ENCODE measurements at regions not wholly inside any gene's neighbourhood (a gene's known extent, or its start where the extent isn't known, plus 50 kb on each side); places are given as distances from the start of the nearest gene placed in this dataset.

- TF ChIP-seq CTCF (IDR thresholded peaks at IDR 0.05; ENCODE audit: unreplicated experiment), result no peak
Measured at GRCh38 chr13:80177327-80177726, 163.6 kb downstream of the SPRY2 start.

GRCh38 chr13:80173224-80173623 is 167.7 kb downstream of the SPRY2 start:
- no peaks in the 10 kb centered on the region for H3K27me3 Mint-ChIP-seq (ENCODE audit: low read depth)
- TF ChIP-seq CTCF (IDR thresholded peaks at IDR 0.05; ENCODE audit: unreplicated experiment), result no peak
- no peak overlapping the region for H3K27ac Mint-ChIP-seq
- no peaks in the 10 kb centered on the region for H3K36me3 Mint-ChIP-seq
- H3K9me3 Mint-ChIP-seq, result peaks cover 3% of the 10 kb centered on the region
- DNase-seq (ENCODE audit: low spot score in 2 of 2, unreplicated experiment in 2 of 2), result no peak
- peaks cover 2% of the 10 kb centered on the region for H3K4me1 Mint-ChIP-seq
- no peak overlapping the region for H3K4me3 Mint-ChIP-seq

More at GRCh38 chr13:80177327-80177726, 163.6 kb downstream of the SPRY2 start:
- H3K4me1 Mint-ChIP-seq, result peaks cover 2% of the 10 kb centered on the region
- no peak for DNase-seq (ENCODE audit: low spot score in 2 of 2, unreplicated experiment in 2 of 2)
- H3K27me3 Mint-ChIP-seq (ENCODE audit: low read depth), result no peaks in the 10 kb centered on the region
- peaks cover 3% of the 10 kb centered on the region for H3K9me3 Mint-ChIP-seq
- no peak overlapping the region for H3K27ac Mint-ChIP-seq
- H3K36me3 Mint-ChIP-seq, result no peaks in the 10 kb centered on the region
- no peak overlapping the region for H3K4me3 Mint-ChIP-seq

GRCh38 chr13:80171096-80171495 is 169.8 kb downstream of the SPRY2 start:
- H3K27me3 Mint-ChIP-seq (ENCODE audit: low read depth), result no peaks in the 10 kb centered on the region
- H3K4me1 Mint-ChIP-seq, result peaks cover 11% of the 10 kb centered on the region
- TF ChIP-seq CTCF (IDR thresholded peaks at IDR 0.05; ENCODE audit: unreplicated experiment), result no peak
- no peak overlapping the region for H3K27ac Mint-ChIP-seq
- H3K9me3 Mint-ChIP-seq, result peaks cover 3% of the 10 kb centered on the region
- H3K4me3 Mint-ChIP-seq, result no peak overlapping the region
- DNase-seq (ENCODE audit: low spot score in 2 of 2, unreplicated experiment in 2 of 2), result no peak
- no peaks in the 10 kb centered on the region for H3K36me3 Mint-ChIP-seq

GRCh38 chr13:80168089-80168850 is 172.7 kb downstream of the SPRY2 start:
- Mint-ChIP-seq H3K27ac (no peak overlapping the region), H3K27me3 (ENCODE audit: low read depth) (no peaks in the 10 kb centered on the region), H3K4me1 (peaks cover 16% of the 10 kb centered on the region), H3K9me3 (no peaks in the 10 kb centered on the region), H3K36me3 (no peaks in the 10 kb centered on the region), H3K4me3 (no peak overlapping the region)
- TF ChIP-seq CTCF (IDR thresholded peaks at IDR 0.05; ENCODE audit: unreplicated experiment), result no peak
- DNase-seq (ENCODE audit: low spot score in 2 of 2, unreplicated experiment in 2 of 2), result no peak

GRCh38 chr13:80166352-80166751 is 174.6 kb downstream of the SPRY2 start:
- no peaks in the 10 kb centered on the region for H3K9me3 Mint-ChIP-seq
- TF ChIP-seq CTCF (IDR thresholded peaks at IDR 0.05; ENCODE audit: unreplicated experiment), result no peak
- no peak for DNase-seq (ENCODE audit: low spot score in 2 of 2, unreplicated experiment in 2 of 2)
- no peaks in the 10 kb centered on the region for H3K27me3 Mint-ChIP-seq (ENCODE audit: low read depth)
- H3K4me1 Mint-ChIP-seq, result peaks cover 16% of the 10 kb centered on the region
- no peak overlapping the region for H3K27ac Mint-ChIP-seq
- H3K36me3 Mint-ChIP-seq, result no peaks in the 10 kb centered on the region
- H3K4me3 Mint-ChIP-seq, result no peak overlapping the region
